ENCODE measurements at regions not wholly inside any gene's neighbourhood (a gene's known extent, or its start where the extent isn't known, plus 50 kb on each side); places are given as distances from the start of the nearest gene placed in this dataset.

DNA sequence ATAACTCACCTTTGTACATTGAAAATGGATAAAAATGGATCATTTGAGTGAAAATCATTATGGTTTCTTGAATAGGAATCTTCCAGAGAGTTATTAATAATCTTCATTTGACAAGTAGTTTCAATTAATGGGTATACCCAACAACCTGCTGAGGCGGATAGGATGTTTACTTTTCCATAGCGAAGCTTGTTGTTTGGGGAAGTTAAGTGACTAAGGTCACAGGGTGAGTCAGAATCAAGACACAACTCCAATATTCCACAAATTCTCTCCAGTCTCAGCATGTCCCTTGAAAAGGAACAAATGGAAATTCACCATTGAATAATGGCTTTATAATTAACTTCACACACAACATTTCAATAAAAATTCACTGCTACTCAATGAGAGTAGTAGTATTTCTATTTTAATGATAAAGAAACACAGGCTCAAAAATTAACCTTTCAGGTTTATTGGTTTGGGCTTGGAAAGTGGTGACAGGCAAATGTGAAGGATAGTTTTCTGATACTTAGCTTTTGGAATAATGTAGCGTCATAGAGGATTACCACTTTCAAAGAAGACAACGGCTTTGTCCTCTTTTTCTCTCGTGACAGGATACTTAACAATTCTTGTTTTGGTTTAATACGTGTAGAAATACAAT lies 211.3 kb downstream of the GPD2 start:
- Histone ChIP-seq H3K4me2 (ENCODE audit: control insufficient read depth, insufficient read depth) (no peak overlapping the region), H3K9ac (ENCODE audit: control insufficient read depth, insufficient read depth, low read length) (no peak overlapping the region), H3K4me3 (no peak overlapping the region), H3K27ac (ENCODE audit: control insufficient read depth, insufficient read depth) (no peak overlapping the region), H2AFZ (ENCODE audit: control insufficient read depth, low read depth, low read length) (no peak overlapping the region), H3K9me3 (replicated peaks; ENCODE audit: control insufficient read depth, insufficient read depth, low read length) (no peaks in the 10 kb centered on the region), H3K79me2 (ENCODE audit: control insufficient read depth, insufficient read depth, low read length) (no peaks in the 10 kb centered on the region), H3K4me1 (ENCODE audit: control insufficient read depth, insufficient read depth, low read length) (no peaks in the 10 kb centered on the region), H3K27me3 (replicated peaks in 1 of 2; ENCODE audit: control insufficient read depth in 2 of 2, insufficient read depth in 2 of 2, low read length in 1 of 2) (no peaks in the 10 kb centered on the region), H4K20me1 (ENCODE audit: control insufficient read depth, insufficient read depth) (no peaks in the 10 kb centered on the region), H3K36me3 (ENCODE audit: control insufficient read depth in 2 of 2, insufficient read depth in 2 of 2, low read length in 1 of 2) (no peaks in the 10 kb centered on the region)
- ChIA-PET RAD21 (ENCODE audit: unreplicated experiment) (no interaction called here), POLR2A (no interaction called here), SMC1A (ENCODE audit: uncharacterized antibody, unreplicated experiment) (interaction anchor here (1.0 kb wide), 1 partner anchor 13 kb away, joined by 3 read pairs; no protein-coding TSS in a partner anchor), CTCF (no interaction called here)
- DNase-seq (ENCODE audit: low read depth, low spot score) (no peak), ATAC-seq (no peak), FAIRE-seq (peak; percentile 23)
- BruUV-seq (replicated peaks), result no TSS peak
- in situ Hi-C loops (cut with MboI) (no loop called here), intact Hi-C loops (cut with micrococcal nuclease; ENCODE audit: unreplicated experiment) (no loop called here)
- WGBS (ENCODE audit: insufficient coverage, insufficient replicate concordance, low lambda C conversion rate, missing lambda C conversion rate), result 46% methylated on average over 6 of the region's 6 CpGs
- TF ChIP-seq, protein P1, sequence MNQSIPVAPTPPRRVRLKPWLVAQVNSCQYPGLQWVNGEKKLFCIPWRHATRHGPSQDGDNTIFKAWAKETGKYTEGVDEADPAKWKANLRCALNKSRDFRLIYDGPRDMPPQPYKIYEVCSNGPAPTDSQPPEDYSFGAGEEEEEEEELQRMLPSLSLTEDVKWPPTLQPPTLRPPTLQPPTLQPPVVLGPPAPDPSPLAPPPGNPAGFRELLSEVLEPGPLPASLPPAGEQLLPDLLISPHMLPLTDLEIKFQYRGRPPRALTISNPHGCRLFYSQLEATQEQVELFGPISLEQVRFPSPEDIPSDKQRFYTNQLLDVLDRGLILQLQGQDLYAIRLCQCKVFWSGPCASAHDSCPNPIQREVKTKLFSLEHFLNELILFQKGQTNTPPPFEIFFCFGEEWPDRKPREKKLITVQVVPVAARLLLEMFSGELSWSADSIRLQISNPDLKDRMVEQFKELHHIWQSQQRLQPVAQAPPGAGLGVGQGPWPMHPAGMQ (IDR thresholded peaks at IDR 0.05; ENCODE audit: borderline replicate concordance), result no peak
- TF ChIP-seq NR2C1 (IDR thresholded peaks at IDR 0.05) (no peak), RCOR1 (conservative IDR thresholded peaks at IDR 0.05; ENCODE audit: low read depth, low read length) (no peak), ZZZ3 (IDR thresholded peaks at IDR 0.05; ENCODE audit: control insufficient read depth, insufficient read length, low read depth) (no peak), CBX3 (IDR thresholded peaks at IDR 0.05; ENCODE audit: borderline replicate concordance, low read depth) (no peak), POU2F2 (IDR thresholded peaks at IDR 0.05; ENCODE audit: borderline replicate concordance, low read depth, low read length) (no peak), HDAC6 (IDR thresholded peaks at IDR 0.05; ENCODE audit: unreplicated experiment) (no peak), PAX8 (IDR thresholded peaks at IDR 0.05) (no peak), TARDBP (IDR thresholded peaks at IDR 0.05; ENCODE audit: borderline replicate concordance) (no peak), CHD1 (IDR thresholded peaks at IDR 0.05; ENCODE audit: low read depth, low read length) (no peak)
- TF ChIP-seq, protein P2, sequence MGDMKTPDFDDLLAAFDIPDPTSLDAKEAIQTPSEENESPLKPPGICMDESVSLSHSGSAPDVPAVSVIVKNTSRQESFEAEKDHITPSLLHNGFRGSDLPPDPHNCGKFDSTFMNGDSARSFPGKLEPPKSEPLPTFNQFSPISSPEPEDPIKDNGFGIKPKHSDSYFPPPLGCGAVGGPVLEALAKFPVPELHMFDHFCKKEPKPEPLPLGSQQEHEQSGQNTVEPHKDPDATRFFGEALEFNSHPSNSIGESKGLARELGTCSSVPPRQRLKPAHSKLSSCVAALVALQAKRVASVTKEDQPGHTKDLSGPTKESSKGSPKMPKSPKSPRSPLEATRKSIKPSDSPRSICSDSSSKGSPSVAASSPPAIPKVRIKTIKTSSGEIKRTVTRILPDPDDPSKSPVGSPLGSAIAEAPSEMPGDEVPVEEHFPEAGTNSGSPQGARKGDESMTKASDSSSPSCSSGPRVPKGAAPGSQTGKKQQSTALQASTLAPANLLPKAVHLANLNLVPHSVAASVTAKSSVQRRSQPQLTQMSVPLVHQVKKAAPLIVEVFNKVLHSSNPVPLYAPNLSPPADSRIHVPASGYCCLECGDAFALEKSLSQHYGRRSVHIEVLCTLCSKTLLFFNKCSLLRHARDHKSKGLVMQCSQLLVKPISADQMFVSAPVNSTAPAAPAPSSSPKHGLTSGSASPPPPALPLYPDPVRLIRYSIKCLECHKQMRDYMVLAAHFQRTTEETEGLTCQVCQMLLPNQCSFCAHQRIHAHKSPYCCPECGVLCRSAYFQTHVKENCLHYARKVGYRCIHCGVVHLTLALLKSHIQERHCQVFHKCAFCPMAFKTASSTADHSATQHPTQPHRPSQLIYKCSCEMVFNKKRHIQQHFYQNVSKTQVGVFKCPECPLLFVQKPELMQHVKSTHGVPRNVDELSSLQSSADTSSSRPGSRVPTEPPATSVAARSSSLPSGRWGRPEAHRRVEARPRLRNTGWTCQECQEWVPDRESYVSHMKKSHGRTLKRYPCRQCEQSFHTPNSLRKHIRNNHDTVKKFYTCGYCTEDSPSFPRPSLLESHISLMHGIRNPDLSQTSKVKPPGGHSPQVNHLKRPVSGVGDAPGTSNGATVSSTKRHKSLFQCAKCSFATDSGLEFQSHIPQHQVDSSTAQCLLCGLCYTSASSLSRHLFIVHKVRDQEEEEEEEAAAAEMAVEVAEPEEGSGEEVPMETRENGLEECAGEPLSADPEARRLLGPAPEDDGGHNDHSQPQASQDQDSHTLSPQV (IDR thresholded peaks at IDR 0.05), result no peak
- TF ChIP-seq, protein P3, sequence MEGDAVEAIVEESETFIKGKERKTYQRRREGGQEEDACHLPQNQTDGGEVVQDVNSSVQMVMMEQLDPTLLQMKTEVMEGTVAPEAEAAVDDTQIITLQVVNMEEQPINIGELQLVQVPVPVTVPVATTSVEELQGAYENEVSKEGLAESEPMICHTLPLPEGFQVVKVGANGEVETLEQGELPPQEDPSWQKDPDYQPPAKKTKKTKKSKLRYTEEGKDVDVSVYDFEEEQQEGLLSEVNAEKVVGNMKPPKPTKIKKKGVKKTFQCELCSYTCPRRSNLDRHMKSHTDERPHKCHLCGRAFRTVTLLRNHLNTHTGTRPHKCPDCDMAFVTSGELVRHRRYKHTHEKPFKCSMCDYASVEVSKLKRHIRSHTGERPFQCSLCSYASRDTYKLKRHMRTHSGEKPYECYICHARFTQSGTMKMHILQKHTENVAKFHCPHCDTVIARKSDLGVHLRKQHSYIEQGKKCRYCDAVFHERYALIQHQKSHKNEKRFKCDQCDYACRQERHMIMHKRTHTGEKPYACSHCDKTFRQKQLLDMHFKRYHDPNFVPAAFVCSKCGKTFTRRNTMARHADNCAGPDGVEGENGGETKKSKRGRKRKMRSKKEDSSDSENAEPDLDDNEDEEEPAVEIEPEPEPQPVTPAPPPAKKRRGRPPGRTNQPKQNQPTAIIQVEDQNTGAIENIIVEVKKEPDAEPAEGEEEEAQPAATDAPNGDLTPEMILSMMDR (IDR thresholded peaks at IDR 0.05 in 2 of 3, conservative IDR thresholded peaks at IDR 0.05 in 1 of 3; ENCODE audit: control insufficient read depth in 2 of 3, extremely low read depth in 1 of 3, insufficient read depth in 1 of 3, low read depth in 3 of 3, low read length in 3 of 3), result no peak
- TF ChIP-seq, protein P4, sequence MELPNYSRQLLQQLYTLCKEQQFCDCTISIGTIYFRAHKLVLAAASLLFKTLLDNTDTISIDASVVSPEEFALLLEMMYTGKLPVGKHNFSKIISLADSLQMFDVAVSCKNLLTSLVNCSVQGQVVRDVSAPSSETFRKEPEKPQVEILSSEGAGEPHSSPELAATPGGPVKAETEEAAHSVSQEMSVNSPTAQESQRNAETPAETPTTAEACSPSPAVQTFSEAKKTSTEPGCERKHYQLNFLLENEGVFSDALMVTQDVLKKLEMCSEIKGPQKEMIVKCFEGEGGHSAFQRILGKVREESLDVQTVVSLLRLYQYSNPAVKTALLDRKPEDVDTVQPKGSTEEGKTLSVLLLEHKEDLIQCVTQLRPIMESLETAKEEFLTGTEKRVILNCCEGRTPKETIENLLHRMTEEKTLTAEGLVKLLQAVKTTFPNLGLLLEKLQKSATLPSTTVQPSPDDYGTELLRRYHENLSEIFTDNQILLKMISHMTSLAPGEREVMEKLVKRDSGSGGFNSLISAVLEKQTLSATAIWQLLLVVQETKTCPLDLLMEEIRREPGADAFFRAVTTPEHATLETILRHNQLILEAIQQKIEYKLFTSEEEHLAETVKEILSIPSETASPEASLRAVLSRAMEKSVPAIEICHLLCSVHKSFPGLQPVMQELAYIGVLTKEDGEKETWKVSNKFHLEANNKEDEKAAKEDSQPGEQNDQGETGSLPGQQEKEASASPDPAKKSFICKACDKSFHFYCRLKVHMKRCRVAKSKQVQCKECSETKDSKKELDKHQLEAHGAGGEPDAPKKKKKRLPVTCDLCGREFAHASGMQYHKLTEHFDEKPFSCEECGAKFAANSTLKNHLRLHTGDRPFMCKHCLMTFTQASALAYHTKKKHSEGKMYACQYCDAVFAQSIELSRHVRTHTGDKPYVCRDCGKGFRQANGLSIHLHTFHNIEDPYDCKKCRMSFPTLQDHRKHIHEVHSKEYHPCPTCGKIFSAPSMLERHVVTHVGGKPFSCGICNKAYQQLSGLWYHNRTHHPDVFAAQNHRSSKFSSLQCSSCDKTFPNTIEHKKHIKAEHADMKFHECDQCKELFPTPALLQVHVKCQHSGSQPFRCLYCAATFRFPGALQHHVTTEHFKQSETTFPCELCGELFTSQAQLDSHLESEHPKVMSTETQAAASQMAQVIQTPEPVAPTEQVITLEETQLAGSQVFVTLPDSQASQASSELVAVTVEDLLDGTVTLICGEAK (IDR thresholded peaks at IDR 0.05; ENCODE audit: borderline replicate concordance), result no peak
